H1 (cell line): ENCODE measurements at regions not wholly inside any gene's neighbourhood (a gene's known extent, or its start where the extent isn't known, plus 50 kb on each side); places are given as distances from the start of the nearest gene placed in this dataset.

ENCODE experiments used
- CTCF ChIA-PET: fragments of 300-600 bp; sonication (Branson Sonifier 250); formaldehyde crosslinking; loops from one replicate; lab custom pipeline; 2021; ENCODE audit not compliant: partially characterized antibody; lab: Charles Lee
- POLR2A ChIA-PET: fragments of 300-600 bp; sonication (Branson Sonifier 250); formaldehyde crosslinking; loops from one replicate; lab custom pipeline; 2021; ENCODE audit warnings: inconsistent platforms; ENCODE audit not compliant: partially characterized antibody; lab: Charles Lee
- DNase-seq, 2 experiments: peaks; one replicate each; pipeline versions ENCODE4 v3.0.0 to v3.0.0-alpha.2; 2010 to 2022; ENCODE audit warnings: low spot score in 2 of 2, low read depth in 1 of 2, mixed read lengths in 1 of 2
- FAIRE-seq: peaks from 2 replicates; lab custom pipeline; 2011; peaks lifted over from hg19 to GRCh38; lab: Jason Lieb, UNC
- H2AFZ ChIP-seq: 2 replicates; pipeline ENCODE4 v1.8.1; 2012; ENCODE audit warnings: low read length, inconsistent platforms
- H2AK5ac ChIP-seq: 2 replicates; pipeline ENCODE4 v1.6.1; 2013; ENCODE audit warnings: low read depth, low read length
- H2BK120ac ChIP-seq: replicated peaks from 2 replicates; pipeline ENCODE3; 2013; ENCODE audit warnings: low read depth, low read length, inconsistent platforms
- H2BK12ac ChIP-seq: 2 replicates; pipeline ENCODE4 v1.6.1; 2013; ENCODE audit warnings: low read depth, low read length
- H2BK15ac ChIP-seq: 2 replicates; pipeline ENCODE4 v1.6.1; 2013; ENCODE audit warnings: low read length
- H2BK20ac ChIP-seq: 2 replicates; pipeline ENCODE4 v1.6.1; 2013; ENCODE audit warnings: low read length
- H2BK5ac ChIP-seq: 2 replicates; pipeline ENCODE4 v1.6.1; 2013; ENCODE audit warnings: low read depth, low read length
- H3K14ac ChIP-seq: 2 replicates; pipeline ENCODE4 v1.6.1; 2013; ENCODE audit warnings: inconsistent platforms; ENCODE audit not compliant: insufficient read length
- H3K18ac ChIP-seq: 2 replicates; pipeline ENCODE4 v1.6.1; 2013; ENCODE audit warnings: low read length; ENCODE audit errors: extremely low read depth
- H3K23ac ChIP-seq: 2 replicates; pipeline ENCODE4 v1.6.1; 2013; ENCODE audit warnings: inconsistent platforms; ENCODE audit not compliant: insufficient read length
- H3K23me2 ChIP-seq: 2 replicates; pipeline ENCODE4 v1.6.1; 2013; ENCODE audit warnings: low read depth, low read length
- H3K27ac ChIP-seq: 2 replicates; pipeline ENCODE4 v1.6.1; 2011; ENCODE audit warnings: low read depth, low read length, inconsistent platforms
- H3K27me3 ChIP-seq, 4 experiments: replicated peaks in 1 of 4; 1 replicate in 1 of 4; 2 replicates in 3 of 4; pipeline versions ENCODE4 v1.6.1 to v1.8.1; 2011 to 2013; ENCODE audit warnings: low read length in 3 of 4, mild to moderate bottlenecking in 3 of 4, inconsistent platforms in 2 of 4, mixed read lengths in 2 of 4, moderate library complexity in 1 of 4; ENCODE audit not compliant: control insufficient read depth in 3 of 4, insufficient read depth in 3 of 4; ENCODE audit errors: extremely low read depth in 1 of 4
- H3K36me3 ChIP-seq, 4 experiments: 2 replicates each; pipeline versions ENCODE4 v1.6.1 to v1.8.1; 2011 to 2013; ENCODE audit warnings: mild to moderate bottlenecking in 4 of 4, low read length in 3 of 4, moderate library complexity in 2 of 4, control low read depth in 1 of 4, inconsistent platforms in 1 of 4; ENCODE audit not compliant: insufficient read depth in 4 of 4, control insufficient read depth in 2 of 4
- H3K4ac ChIP-seq: replicated peaks from 2 replicates; pipeline ENCODE3; 2013; ENCODE audit warnings: low read length, low read depth, mixed read lengths, inconsistent platforms; ENCODE audit not compliant: insufficient read length
- H3K4me1 ChIP-seq, 4 experiments: replicated peaks in 1 of 4; 1 replicate in 1 of 4; 2 replicates in 3 of 4; pipeline versions ENCODE4 v1.6.1 to v1.8.1; 2011 to 2013; ENCODE audit warnings: low read length in 3 of 4, inconsistent platforms in 2 of 4, mixed read lengths in 1 of 4; ENCODE audit not compliant: insufficient read depth in 4 of 4, control insufficient read depth in 3 of 4
- H3K4me2 ChIP-seq, 2 experiments: 2 replicates each; pipeline versions ENCODE4 v1.6.1 to v1.8.1; 2011 to 2013; ENCODE audit warnings: low read depth in 2 of 2, low read length in 2 of 2, control low read depth in 1 of 2, inconsistent platforms in 1 of 2, mild to moderate bottlenecking in 1 of 2; ENCODE audit not compliant: insufficient read depth in 1 of 2
- H3K4me3 ChIP-seq, 4 experiments: fragments of 200-600, 300-600 bp in 1 of 4; sonication (generic), shearing (Covaris generic), sonication (Bioruptor Twin) in 1 of 4; 2 replicates each; pipeline versions ENCODE4 v1.5.1 to v1.8.1; 2011 to 2016; ENCODE audit warnings: low read length in 4 of 4, low read depth in 3 of 4, control low read depth in 2 of 4, inconsistent platforms in 2 of 4, mild to moderate bottlenecking in 2 of 4, mixed read lengths in 1 of 4, moderate library complexity in 1 of 4; ENCODE audit not compliant: insufficient read depth in 2 of 4; ENCODE audit errors: extremely low read depth in 1 of 4
- H3K56ac ChIP-seq: replicated peaks from 2 replicates; pipeline ENCODE3; 2013; ENCODE audit warnings: low read depth, mild to moderate bottlenecking, mixed read lengths, low read length, inconsistent platforms; ENCODE audit not compliant: insufficient read length
- H3K79me1 ChIP-seq: 2 replicates; pipeline ENCODE4 v1.6.1; 2013; ENCODE audit warnings: low read depth, low read length, control low read depth
- H3K79me2 ChIP-seq, 2 experiments: 2 replicates each; pipeline versions ENCODE4 v1.6.1 to v1.8.1; 2012 to 2013; ENCODE audit warnings: low read length in 2 of 2, mild to moderate bottlenecking in 2 of 2, inconsistent platforms in 1 of 2; ENCODE audit not compliant: insufficient read depth in 2 of 2, control insufficient read depth in 1 of 2
- H3K9ac ChIP-seq, 4 experiments: replicated peaks in 1 of 4; 1 replicate in 1 of 4; 2 replicates in 3 of 4; pipeline versions ENCODE4 v1.6.1 to v1.8.1; 2011 to 2013; ENCODE audit warnings: low read depth in 3 of 4, low read length in 3 of 4, control low read depth in 2 of 4, mild to moderate bottlenecking in 2 of 4, moderate library complexity in 2 of 4, inconsistent platforms in 1 of 4; ENCODE audit errors: extremely low read depth in 1 of 4
- H3K9me3 ChIP-seq, 2 experiments: 2 replicates each; pipeline versions ENCODE4 v1.6.1 to v1.8.1; 2012 to 2013; ENCODE audit warnings: mild to moderate bottlenecking in 2 of 2, moderate library complexity in 2 of 2, control low read depth in 1 of 2, inconsistent platforms in 1 of 2, low read depth in 1 of 2, low read length in 1 of 2, mixed read lengths in 1 of 2; ENCODE audit not compliant: insufficient read depth in 2 of 2
- H4K20me1 ChIP-seq, 2 experiments: replicated peaks in 1 of 2; 2 replicates each; pipeline versions ENCODE3 to v1.8.1; 2011 to 2013; ENCODE audit warnings: inconsistent platforms in 2 of 2, low read length in 2 of 2, mild to moderate bottlenecking in 1 of 2; ENCODE audit not compliant: insufficient read depth in 2 of 2, control insufficient read depth in 1 of 2
- H4K5ac ChIP-seq: 2 replicates; pipeline ENCODE4 v1.6.1; 2013; ENCODE audit warnings: low read length, low read depth, mixed read lengths, inconsistent platforms; ENCODE audit not compliant: insufficient read length
- H4K8ac ChIP-seq: 2 replicates; pipeline ENCODE4 v1.8.0; 2013; ENCODE audit warnings: mild to moderate bottlenecking, moderate library complexity, low read length, inconsistent platforms; ENCODE audit not compliant: insufficient read depth; ENCODE audit errors: extremely low read depth
- H4K91ac ChIP-seq: replicated peaks from 2 replicates; pipeline ENCODE3; 2013; ENCODE audit warnings: low read length, mixed read lengths, inconsistent platforms; ENCODE audit not compliant: insufficient read length
- CTCF ChIP-seq, 3 experiments: IDR thresholded peaks; 1 replicate in 2 of 3; 2 replicates in 1 of 3; pipeline versions ENCODE4 v1.5.1 to v1.6.1; 2011; ENCODE audit warnings: low read length in 3 of 3, mild to moderate bottlenecking in 3 of 3, inconsistent platforms in 2 of 3, low read depth in 1 of 3, moderate library complexity in 1 of 3; ENCODE audit not compliant: insufficient read depth in 1 of 3; ENCODE audit errors: control extremely low read depth in 1 of 3
- JUND ChIP-seq: IDR thresholded peaks from 2 replicates; pipeline ENCODE4 v1.6.1; 2011; ENCODE audit warnings: mild to moderate bottlenecking, improper control_type of control experiment, low read length
- KDM4A ChIP-seq: IDR thresholded peaks from one replicate; pipeline ENCODE4 v1.7.1; 2012; ENCODE audit warnings: low read depth, mild to moderate bottlenecking, moderate library complexity, low read length, inconsistent platforms; ENCODE audit not compliant: severe bottlenecking
- POLR2AphosphoS5 ChIP-seq: IDR thresholded peaks from 2 replicates; pipeline ENCODE4 v1.6.1; 2011; ENCODE audit warnings: low read depth, low read length
- RAD21 ChIP-seq, 2 experiments: IDR thresholded peaks in 1 of 2; conservative IDR thresholded peaks in 1 of 2; 2 replicates each; pipeline ENCODE4 v1.6.1; 2011; ENCODE audit warnings: low read depth in 2 of 2, low read length in 2 of 2, improper control_type of control experiment in 1 of 2, inconsistent platforms in 1 of 2, mild to moderate bottlenecking in 1 of 2, moderate library complexity in 1 of 2
- TEAD4 ChIP-seq: IDR thresholded peaks from 2 replicates; pipeline ENCODE4 v1.6.1; 2012; ENCODE audit warnings: low read depth, low read length, inconsistent platforms, mixed read lengths
- WGBS, 2 experiments: shearing (Covaris generic) in 1 of 2; methylation state at CpG; one replicate each; pipeline versions ENCODE4 v1.1.6 to v1.1.7; 2013 to 2015; ENCODE audit warnings: low lambda C conversion rate in 2 of 2, mixed read lengths in 2 of 2, inconsistent platforms in 1 of 2, low coverage in 1 of 2, missing lambda C conversion rate in 1 of 2; ENCODE audit not compliant: insufficient replicate concordance in 2 of 2, insufficient coverage in 1 of 2, insufficient read length in 1 of 2; ENCODE audit errors: extremely low coverage in 1 of 2, missing lambda C conversion rate in 1 of 2; 5-methylcytosine and 5-hydroxymethylcytosine counted together

- no peaks in the 10 kb centered on the region for H3K23me2 ChIP-seq
- peak overlapping the region in 1 of 2 experiments; percentile 28; a peak in 1 of 4 replicates for H3K4me2 ChIP-seq
- no peaks in the 10 kb centered on the region for H4K20me1 ChIP-seq
- no peak overlapping the region for H2BK15ac ChIP-seq
- H4K8ac ChIP-seq, result no peak overlapping the region
- ChIA-PET CTCF (interaction anchor here (0.6 to 1.6 kb wide), 5 partner anchors 11 to 291 kb away, joined by 3 to 6 read pairs (median 4); no protein-coding TSS in a partner anchor), POLR2A (no interaction called here)
- FAIRE-seq (no peak), DNase-seq (no peak)
- 0 out of 8 replicates have a peak overlapping the region, but pooled peaks of 1 of the 4 experiments have one; percentile 35 for H3K4me3 ChIP-seq
- peak overlapping the region; percentile 81 for H2AFZ ChIP-seq
- no peak overlapping the region for H4K91ac ChIP-seq
- no peak overlapping the region for H3K56ac ChIP-seq
- H2AK5ac ChIP-seq, result no peak overlapping the region
- H2BK12ac ChIP-seq, result no peak overlapping the region
- no peak overlapping the region for H3K9ac ChIP-seq
- no peak overlapping the region for H2BK120ac ChIP-seq
- H3K23ac ChIP-seq, result no peak overlapping the region
- TF ChIP-seq RAD21 (IDR thresholded peaks at IDR 0.05 in 1 of 2, conservative IDR thresholded peaks at IDR 0.05 in 1 of 2; ENCODE audit: low read depth in 2 of 2, low read length in 2 of 2) (peak; percentile 62 to 64), CTCF (IDR thresholded peaks at IDR 0.05; ENCODE audit: control extremely low read depth in 1 of 3, insufficient read depth in 1 of 3, low read depth in 1 of 3, low read length in 3 of 3) (peak in 2 of 3 experiments; percentile 6 to 44; a peak in 2 of 4 replicates), TEAD4 (no peak), KDM4A (no peak), POLR2AphosphoS5 (no peak), JUND (no peak)
- no peaks in the 10 kb centered on the region for H3K4me1 ChIP-seq
- no peaks in the 10 kb centered on the region for H3K79me1 ChIP-seq
- no peaks in the 10 kb centered on the region for H3K36me3 ChIP-seq
- H3K27me3 ChIP-seq, result no peaks in the 10 kb centered on the region
- no peak overlapping the region for H3K27ac ChIP-seq
- H3K9me3 ChIP-seq, result no peaks in the 10 kb centered on the region
- H3K4ac ChIP-seq, result no peak overlapping the region
- no peak overlapping the region for H4K5ac ChIP-seq
- no peak overlapping the region for H2BK5ac ChIP-seq
- H3K79me2 ChIP-seq, result no peaks in the 10 kb centered on the region
- H2BK20ac ChIP-seq, result no peak overlapping the region
- 19% methylated on average over 1 of the region's 1 CpG; no CpG with 5 or more reads in 1 of the 2 experiments for WGBS, 2 experiments
- no peak overlapping the region for H3K18ac ChIP-seq
- no peak overlapping the region for H3K14ac ChIP-seq
Observed at GRCh38 chrX:83759872-83760271, 101.1 kb upstream of the CYLC1 start.
